ENCODE measurements at regions not wholly inside any gene's neighbourhood (a gene's known extent, or its start where the extent isn't known, plus 50 kb on each side); places are given as distances from the start of the nearest gene placed in this dataset.

- no peak overlapping the region for H3K9ac ChIP-seq (ENCODE audit: low read length)
- no peak overlapping the region for H2BK5ac ChIP-seq (ENCODE audit: low read depth, low read length, poor library complexity)
- no peaks in the 10 kb centered on the region for H3K27me3 ChIP-seq (ENCODE audit: insufficient read depth, low read length)
- H3K4me3 ChIP-seq (ENCODE audit: low read depth, low read length): no peak overlapping the region
- H3K4me1 ChIP-seq (ENCODE audit: control insufficient read depth in 1 of 2, insufficient read depth in 2 of 2, low read length in 2 of 2): no peaks in the 10 kb centered on the region
- H4K91ac ChIP-seq (ENCODE audit: low read depth, low read length): no peak overlapping the region
- no peak overlapping the region for H3K27ac ChIP-seq (ENCODE audit: low read depth, low read length)
- no peaks in the 10 kb centered on the region for H3K79me2 ChIP-seq (ENCODE audit: control insufficient read depth, insufficient read depth, low read length, poor library complexity)
- no peak overlapping the region for H3K4me2 ChIP-seq (ENCODE audit: low read length)
- no peak overlapping the region for H4K12ac ChIP-seq (ENCODE audit: low read depth, low read length)
- no peaks in the 10 kb centered on the region for H3K9me3 ChIP-seq (ENCODE audit: insufficient read depth, low read depth, low read length)
- no peak overlapping the region for H3K18ac ChIP-seq (ENCODE audit: low read length)
- H2BK12ac ChIP-seq (ENCODE audit: low read length): no peak overlapping the region
- no peak overlapping the region for H3K14ac ChIP-seq (ENCODE audit: low read length)
- H2AK5ac ChIP-seq (ENCODE audit: low read length): no peak overlapping the region
- DNase-seq: peak; percentile 35 to 86
- H3K4ac ChIP-seq (ENCODE audit: low read depth, low read length): no peak overlapping the region
- H4K8ac ChIP-seq (ENCODE audit: low read depth, low read length): no peak overlapping the region
- H2BK120ac ChIP-seq (ENCODE audit: insufficient read depth, low read length, poor library complexity): no peak overlapping the region
- H3K36me3 ChIP-seq (ENCODE audit: control insufficient read depth in 1 of 2, insufficient read depth in 2 of 2, low read length in 2 of 2): no peaks in the 10 kb centered on the region
- no CpG with 5 or more reads among the region's 2 CpGs for WGBS (ENCODE audit: extremely low coverage, insufficient coverage, insufficient read length)
- no peak overlapping the region for H2AFZ ChIP-seq (ENCODE audit: insufficient read depth, low read length, poor library complexity)
- no peaks in the 10 kb centered on the region for H3K79me1 ChIP-seq (ENCODE audit: low read length)
- no peak overlapping the region for H3K23ac ChIP-seq (ENCODE audit: low read length)
Measured at GRCh38 chr12:62127516-62127915, 132.7 kb upstream of the USP15 start.

GRCh38 chr12:62128175-62128975 lies 131.8 kb upstream of the USP15 start:
- H3K4me1 ChIP-seq (ENCODE audit: control insufficient read depth in 1 of 2, insufficient read depth in 2 of 2, low read length in 2 of 2): no peaks in the 10 kb centered on the region
- no peak overlapping the region for H3K4me3 ChIP-seq (ENCODE audit: low read depth, low read length)
- no peaks in the 10 kb centered on the region for H3K79me2 ChIP-seq (ENCODE audit: control insufficient read depth, insufficient read depth, low read length, poor library complexity)
- H3K4me2 ChIP-seq (ENCODE audit: low read length): no peak overlapping the region
- DNase-seq: peak in 1 of 2 donors; percentile 12
- no peak overlapping the region for H3K14ac ChIP-seq (ENCODE audit: low read length)
- no peak overlapping the region for H3K9ac ChIP-seq (ENCODE audit: low read length)
- H4K91ac ChIP-seq (ENCODE audit: low read depth, low read length): no peak overlapping the region
- H2BK12ac ChIP-seq (ENCODE audit: low read length): no peak overlapping the region
- no peaks in the 10 kb centered on the region for H3K27me3 ChIP-seq (ENCODE audit: insufficient read depth, low read length)
- no peaks in the 10 kb centered on the region for H3K36me3 ChIP-seq (ENCODE audit: control insufficient read depth in 1 of 2, insufficient read depth in 2 of 2, low read length in 2 of 2)
- H3K4ac ChIP-seq (ENCODE audit: low read depth, low read length): no peak overlapping the region
- H2BK5ac ChIP-seq (ENCODE audit: low read depth, low read length, poor library complexity): no peak overlapping the region
- H3K23ac ChIP-seq (ENCODE audit: low read length): no peak overlapping the region
- WGBS (ENCODE audit: extremely low coverage, insufficient coverage, insufficient read length): no CpG with 5 or more reads among the region's 7 CpGs
- H3K79me1 ChIP-seq (ENCODE audit: low read length): no peaks in the 10 kb centered on the region
- H4K12ac ChIP-seq (ENCODE audit: low read depth, low read length): no peak overlapping the region
- H2AK5ac ChIP-seq (ENCODE audit: low read length): no peak overlapping the region
- H3K27ac ChIP-seq (ENCODE audit: low read depth, low read length): no peak overlapping the region
- no peak overlapping the region for H2BK120ac ChIP-seq (ENCODE audit: insufficient read depth, low read length, poor library complexity)
- no peak overlapping the region for H3K18ac ChIP-seq (ENCODE audit: low read length)
- H2AFZ ChIP-seq (ENCODE audit: insufficient read depth, low read length, poor library complexity): no peak overlapping the region
- H4K8ac ChIP-seq (ENCODE audit: low read depth, low read length): no peak overlapping the region
- H3K9me3 ChIP-seq (ENCODE audit: insufficient read depth, low read depth, low read length): no peaks in the 10 kb centered on the region

GRCh38 chr12:62129291-62129690 lies 130.9 kb upstream of the USP15 start:
- no peak for DNase-seq
- WGBS (ENCODE audit: extremely low coverage, insufficient coverage, insufficient read length): no CpG with 5 or more reads among the region's 4 CpGs

GRCh38 chr12:62130402-62130801 lies 129.8 kb upstream of the USP15 start:
- H3K27ac ChIP-seq (ENCODE audit: low read depth, low read length): no peak overlapping the region
- H3K4me2 ChIP-seq (ENCODE audit: low read length): no peak overlapping the region
- H3K9me3 ChIP-seq (ENCODE audit: insufficient read depth, low read depth, low read length): no peaks in the 10 kb centered on the region
- H3K4me3 ChIP-seq (ENCODE audit: low read depth, low read length): no peak overlapping the region
- H2AFZ ChIP-seq (ENCODE audit: insufficient read depth, low read length, poor library complexity): no peak overlapping the region
- H2BK120ac ChIP-seq (ENCODE audit: insufficient read depth, low read length, poor library complexity): no peak overlapping the region
- DNase-seq: no peak
- no peak overlapping the region for H3K14ac ChIP-seq (ENCODE audit: low read length)
- H3K36me3 ChIP-seq (ENCODE audit: control insufficient read depth in 1 of 2, insufficient read depth in 2 of 2, low read length in 2 of 2): no peaks in the 10 kb centered on the region
- no peak overlapping the region for H3K18ac ChIP-seq (ENCODE audit: low read length)
- no peak overlapping the region for H4K8ac ChIP-seq (ENCODE audit: low read depth, low read length)
- no peaks in the 10 kb centered on the region for H3K27me3 ChIP-seq (ENCODE audit: insufficient read depth, low read length)
- H3K23ac ChIP-seq (ENCODE audit: low read length): no peak overlapping the region
- no peak overlapping the region for H3K4ac ChIP-seq (ENCODE audit: low read depth, low read length)
- no peaks in the 10 kb centered on the region for H3K79me1 ChIP-seq (ENCODE audit: low read length)
- no peak overlapping the region for H2BK5ac ChIP-seq (ENCODE audit: low read depth, low read length, poor library complexity)
- H4K91ac ChIP-seq (ENCODE audit: low read depth, low read length): no peak overlapping the region
- H2AK5ac ChIP-seq (ENCODE audit: low read length): no peak overlapping the region
- H2BK12ac ChIP-seq (ENCODE audit: low read length): no peak overlapping the region
- H3K9ac ChIP-seq (ENCODE audit: low read length): no peak overlapping the region
- H3K79me2 ChIP-seq (ENCODE audit: control insufficient read depth, insufficient read depth, low read length, poor library complexity): no peaks in the 10 kb centered on the region
- H4K12ac ChIP-seq (ENCODE audit: low read depth, low read length): no peak overlapping the region
- WGBS (ENCODE audit: extremely low coverage, insufficient coverage, insufficient read length): no CpG with 5 or more reads among the region's 3 CpGs
- H3K4me1 ChIP-seq (ENCODE audit: control insufficient read depth in 1 of 2, insufficient read depth in 2 of 2, low read length in 2 of 2): no peaks in the 10 kb centered on the region

More at GRCh38 chr12:62129291-62129690, 130.9 kb upstream of the USP15 start:
- no peak overlapping the region for H3K14ac ChIP-seq (ENCODE audit: low read length)
- no peak overlapping the region for H3K9ac ChIP-seq (ENCODE audit: low read length)
- no peak overlapping the region for H3K27ac ChIP-seq (ENCODE audit: low read depth, low read length)
- H3K79me2 ChIP-seq (ENCODE audit: control insufficient read depth, insufficient read depth, low read length, poor library complexity): no peaks in the 10 kb centered on the region
- H2AFZ ChIP-seq (ENCODE audit: insufficient read depth, low read length, poor library complexity): no peak overlapping the region
- H3K4ac ChIP-seq (ENCODE audit: low read depth, low read length): no peak overlapping the region
- no peaks in the 10 kb centered on the region for H3K36me3 ChIP-seq (ENCODE audit: control insufficient read depth in 1 of 2, insufficient read depth in 2 of 2, low read length in 2 of 2)
- H3K4me1 ChIP-seq (ENCODE audit: control insufficient read depth in 1 of 2, insufficient read depth in 2 of 2, low read length in 2 of 2): no peaks in the 10 kb centered on the region
- no peak overlapping the region for H2BK12ac ChIP-seq (ENCODE audit: low read length)
- H2AK5ac ChIP-seq (ENCODE audit: low read length): no peak overlapping the region
- no peak overlapping the region for H3K4me3 ChIP-seq (ENCODE audit: low read depth, low read length)
- H3K9me3 ChIP-seq (ENCODE audit: insufficient read depth, low read depth, low read length): no peaks in the 10 kb centered on the region
- H3K4me2 ChIP-seq (ENCODE audit: low read length): no peak overlapping the region
- H4K8ac ChIP-seq (ENCODE audit: low read depth, low read length): no peak overlapping the region
- no peak overlapping the region for H4K12ac ChIP-seq (ENCODE audit: low read depth, low read length)
- H2BK5ac ChIP-seq (ENCODE audit: low read depth, low read length, poor library complexity): no peak overlapping the region
- no peak overlapping the region for H2BK120ac ChIP-seq (ENCODE audit: insufficient read depth, low read length, poor library complexity)
- H3K27me3 ChIP-seq (ENCODE audit: insufficient read depth, low read length): no peaks in the 10 kb centered on the region
- no peaks in the 10 kb centered on the region for H3K79me1 ChIP-seq (ENCODE audit: low read length)
- no peak overlapping the region for H4K91ac ChIP-seq (ENCODE audit: low read depth, low read length)
- H3K18ac ChIP-seq (ENCODE audit: low read length): no peak overlapping the region
- H3K23ac ChIP-seq (ENCODE audit: low read length): no peak overlapping the region

Data from trophoblast cell (in vitro differentiated cells and primary cell).